ENCODE measurements at regions not wholly inside any gene's neighbourhood (a gene's known extent, or its start where the extent isn't known, plus 50 kb on each side); places are given as distances from the start of the nearest gene placed in this dataset.

DNA sequence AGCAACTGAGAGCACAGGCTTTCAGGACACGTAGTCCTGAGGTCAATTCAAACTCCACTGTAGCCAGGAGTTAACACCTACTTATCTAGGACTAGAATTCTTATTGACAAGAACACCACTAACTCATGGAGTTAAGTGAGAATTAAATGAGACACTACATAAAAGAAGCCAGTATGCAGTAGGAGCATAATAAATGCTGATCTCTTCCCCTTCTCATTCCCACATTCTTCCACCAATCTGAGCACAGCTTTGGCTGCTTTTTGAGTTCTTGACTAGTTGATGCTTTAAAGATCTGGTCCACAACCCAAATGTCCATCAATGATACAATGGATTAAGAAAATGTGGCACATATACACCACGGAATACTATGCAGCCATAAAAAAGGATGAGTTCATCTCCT, 55.2 kb downstream of the TTC32 start:
- DNase-seq, result no peak

DNA sequence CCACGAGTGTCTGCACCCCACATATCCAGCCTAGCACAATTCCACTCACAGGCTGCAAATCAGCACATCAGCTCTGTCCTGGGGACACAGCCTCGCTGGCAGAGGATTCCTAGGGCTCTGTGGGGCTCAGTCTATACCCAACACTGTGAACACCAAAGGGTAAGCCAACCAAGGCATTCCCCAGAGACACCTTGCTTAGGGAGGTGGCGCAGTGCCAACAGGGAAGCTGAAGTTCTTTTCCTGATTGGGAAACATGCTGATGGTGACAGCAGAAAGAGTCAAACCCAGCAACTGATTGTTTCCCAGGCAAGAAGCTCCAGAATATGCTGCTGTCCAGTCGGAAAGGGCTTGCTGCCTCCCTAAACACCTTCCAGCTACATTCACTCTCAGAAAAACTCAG, 55.8 kb downstream of the TTC32 start:
- DNase-seq, result no peak

DNA sequence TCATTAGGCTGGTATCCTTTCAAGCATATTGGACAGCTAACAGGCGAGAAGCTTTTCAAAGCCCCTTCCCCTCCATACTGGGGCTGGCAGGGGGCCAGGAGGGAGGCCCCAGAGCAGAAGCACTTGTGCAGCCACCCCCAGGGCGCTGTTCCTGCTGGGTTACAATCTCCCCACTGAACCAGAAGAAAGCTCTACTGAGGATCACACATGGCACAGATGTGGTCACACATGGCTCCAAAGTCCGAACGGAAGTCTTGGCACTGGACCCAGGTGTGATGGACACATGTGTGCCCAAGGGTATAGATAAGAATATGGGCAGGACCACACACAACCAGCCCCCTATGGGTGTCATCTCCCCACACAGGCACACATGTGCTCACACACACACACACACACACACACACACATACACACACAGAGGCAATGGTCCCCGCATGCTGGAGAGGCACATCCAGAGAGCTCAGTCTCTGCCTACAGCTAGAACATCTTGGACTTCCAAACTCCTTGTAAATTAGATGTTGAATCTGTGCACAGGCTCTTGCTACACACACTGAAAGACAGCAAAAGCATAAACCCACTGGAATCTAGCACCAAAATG, 56.4 kb downstream of the TTC32 start:
- no peak for DNase-seq

- no peak for DNase-seq
Measured at GRCh38 chr2:19844750-19845149, 57.0 kb downstream of the TTC32 start.

- no peak for DNase-seq
Measured at GRCh38 chr2:19843992-19844515, 57.7 kb downstream of the TTC32 start.

GRCh38 chr2:19841918-19842693, 59.7 kb downstream of the TTC32 start:
- DNase-seq, result no peak

DNA sequence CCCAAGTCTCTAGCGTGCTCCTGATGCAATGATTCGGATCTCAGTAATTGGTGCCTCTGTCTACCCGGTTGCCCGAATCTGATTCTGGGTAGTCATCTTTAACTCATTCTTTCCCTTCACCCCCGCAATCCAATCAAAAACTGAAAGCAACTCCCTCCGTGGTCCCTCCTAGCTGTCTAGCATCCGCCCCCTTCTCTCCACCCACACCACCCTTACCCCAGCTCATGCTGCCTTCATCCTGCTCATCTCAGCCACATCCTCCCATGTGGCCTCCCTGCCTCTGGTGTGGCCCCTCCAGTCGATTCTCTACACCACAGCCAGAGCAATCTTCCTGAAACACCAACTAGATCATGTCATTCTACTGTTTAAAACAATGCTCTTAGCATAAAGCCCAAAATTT, 62.3 kb downstream of the TTC32 start:
- no peak for DNase-seq

DNA sequence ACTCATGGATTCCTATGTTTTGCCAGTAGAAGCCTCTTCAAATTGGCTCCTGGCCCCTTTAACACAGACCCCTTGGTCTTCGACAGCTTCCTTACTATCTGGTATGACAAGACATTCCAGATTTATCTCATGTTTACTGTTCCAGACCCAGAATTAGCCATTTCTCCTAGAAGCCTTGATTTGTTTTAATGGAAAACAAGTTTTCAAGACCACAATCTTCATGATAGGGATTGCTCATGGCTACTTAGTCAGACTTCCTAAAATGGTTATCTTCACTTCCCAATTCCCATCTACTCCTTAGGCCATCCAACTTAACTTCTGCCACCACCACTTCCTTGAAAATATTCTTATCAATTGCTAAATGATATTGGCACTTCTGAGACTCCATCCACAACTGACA, 63.2 kb downstream of the TTC32 start:
- DNase-seq, result no peak

GRCh38 chr2:19837235-19837766, 64.5 kb downstream of the TTC32 start:
- no peak for DNase-seq

DNA sequence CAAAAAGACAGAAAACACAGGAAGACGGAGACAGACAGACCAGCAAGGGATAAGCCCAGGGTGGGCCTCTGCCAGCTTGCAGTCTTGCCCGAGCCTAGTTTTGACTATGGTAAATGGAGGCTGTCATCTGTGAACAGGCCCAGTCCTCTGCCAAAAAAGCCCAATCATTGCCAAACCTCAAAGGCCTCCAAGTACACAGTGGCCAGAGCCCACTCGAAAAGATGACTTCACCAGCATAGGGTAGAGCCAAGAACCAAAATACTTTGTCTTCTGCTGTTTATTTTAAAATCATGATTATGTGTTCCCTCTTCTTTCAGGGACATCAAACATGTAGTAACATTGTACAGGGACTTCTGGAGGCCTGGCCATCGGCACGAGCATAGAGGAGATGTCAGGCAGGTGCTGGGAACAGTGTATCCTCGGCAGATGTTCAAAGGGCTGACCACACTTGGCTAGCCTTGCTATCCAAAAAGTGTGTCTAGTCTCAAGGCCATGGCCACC, 66.0 kb downstream of the TTC32 start:
- no peak for DNase-seq

DNA sequence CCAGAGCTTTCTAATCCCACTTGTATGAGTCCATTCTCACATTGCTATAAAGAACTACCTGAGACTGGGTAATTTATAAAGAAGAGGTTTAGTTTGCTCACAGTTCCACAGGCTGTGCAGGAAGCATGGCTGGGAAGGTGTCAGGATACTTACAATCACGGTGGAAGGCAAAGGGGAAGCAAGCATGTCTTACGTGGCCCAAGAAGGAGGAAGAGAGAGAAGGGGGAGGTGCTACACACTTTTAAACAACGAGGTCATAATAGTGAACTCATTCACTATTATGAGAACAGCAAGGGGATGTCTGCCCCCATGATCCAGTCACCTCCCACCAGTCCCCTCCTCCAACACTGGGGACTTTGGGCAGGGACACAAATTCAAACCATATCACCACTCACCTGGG, 67.8 kb downstream of the TTC32 start:
- DNase-seq, result no peak

DNA sequence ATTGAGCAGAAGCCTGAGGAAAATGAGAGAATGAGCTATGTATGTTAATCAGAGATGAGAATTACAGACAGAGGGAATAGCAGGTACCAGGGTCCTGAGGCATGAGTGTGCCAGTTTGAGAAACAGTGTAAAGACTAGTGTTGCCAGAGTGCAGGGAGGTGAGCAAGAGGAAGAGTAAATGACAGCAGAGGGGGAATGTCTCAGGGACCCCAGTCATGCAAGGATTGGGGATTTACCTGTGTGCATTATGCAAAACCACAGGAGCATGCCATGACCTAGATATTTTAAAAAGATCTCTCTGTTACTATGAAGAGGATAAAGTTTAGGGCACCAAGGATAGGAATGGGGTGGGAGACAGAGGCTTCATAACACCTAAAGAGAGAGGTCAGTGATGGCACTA, 72.1 kb downstream of the TTC32 start:
- no peak for DNase-seq

DNA sequence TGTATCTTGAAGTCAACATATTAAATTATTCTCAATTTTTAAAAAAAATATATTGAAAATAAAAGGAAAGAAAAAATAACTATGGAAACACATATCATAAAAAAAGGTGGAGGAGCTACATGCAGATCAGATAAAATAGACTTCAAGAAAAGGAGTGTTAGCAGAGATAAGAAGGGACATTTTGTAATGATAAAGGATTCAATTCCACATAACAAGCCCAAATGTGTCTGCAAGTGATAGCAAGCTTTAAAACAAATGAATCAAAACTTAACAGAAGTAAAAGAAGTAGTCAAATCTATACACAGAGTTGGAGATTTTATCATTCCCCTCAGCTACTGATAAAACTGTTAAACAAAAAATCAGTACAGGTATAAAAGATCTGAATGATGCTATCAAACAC, 74.9 kb downstream of the TTC32 start:
- DNase-seq, result no peak

- no peak for DNase-seq
Measured at GRCh38 chr2:19823507-19823906, 78.3 kb downstream of the TTC32 start.

DNA sequence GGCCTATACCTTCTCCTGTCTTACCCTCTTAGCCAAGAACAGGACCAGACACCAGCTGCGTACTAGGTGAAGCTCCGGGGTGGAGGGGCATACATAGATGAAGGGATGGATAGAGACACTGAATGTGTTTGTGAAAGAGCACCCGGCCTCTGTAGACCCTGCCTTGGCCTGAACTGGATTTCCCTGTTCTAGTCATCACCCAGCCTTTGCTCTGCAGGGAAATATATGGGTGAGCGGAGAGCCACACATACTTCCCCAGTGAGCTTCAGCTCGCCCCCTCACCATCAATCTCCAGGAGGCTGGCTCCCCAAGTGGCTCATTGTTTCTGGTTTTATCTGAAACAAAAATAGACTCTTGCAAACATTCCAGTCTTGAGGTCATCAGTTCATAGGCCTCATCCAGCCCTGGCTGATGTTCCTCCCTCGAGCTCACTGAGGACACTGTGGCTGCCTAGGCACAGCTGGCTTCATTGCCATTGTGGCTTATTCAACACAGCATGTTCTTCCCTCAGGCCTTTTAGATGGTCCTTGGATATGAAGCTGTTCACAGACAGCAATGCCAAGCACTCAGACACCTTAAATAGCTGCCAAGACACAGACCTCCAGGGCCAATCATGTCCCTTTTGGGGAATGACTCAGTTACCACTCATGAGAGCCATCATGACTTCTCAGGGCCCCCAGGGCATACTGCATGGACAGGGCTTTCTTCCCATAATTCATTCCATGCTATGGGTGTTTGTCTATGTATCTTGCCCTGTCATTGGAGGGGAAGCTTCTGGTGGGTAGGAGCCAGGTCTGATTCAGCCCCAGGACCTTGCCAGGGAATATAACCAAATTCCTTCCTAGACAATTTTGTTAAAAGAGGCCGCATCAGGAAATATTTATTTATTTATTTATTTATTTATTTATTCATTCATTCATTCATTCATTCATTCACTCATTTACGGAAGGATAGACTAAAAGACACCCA, 82.4 kb downstream of the TTC32 start:
- no peak for DNase-seq

DNA sequence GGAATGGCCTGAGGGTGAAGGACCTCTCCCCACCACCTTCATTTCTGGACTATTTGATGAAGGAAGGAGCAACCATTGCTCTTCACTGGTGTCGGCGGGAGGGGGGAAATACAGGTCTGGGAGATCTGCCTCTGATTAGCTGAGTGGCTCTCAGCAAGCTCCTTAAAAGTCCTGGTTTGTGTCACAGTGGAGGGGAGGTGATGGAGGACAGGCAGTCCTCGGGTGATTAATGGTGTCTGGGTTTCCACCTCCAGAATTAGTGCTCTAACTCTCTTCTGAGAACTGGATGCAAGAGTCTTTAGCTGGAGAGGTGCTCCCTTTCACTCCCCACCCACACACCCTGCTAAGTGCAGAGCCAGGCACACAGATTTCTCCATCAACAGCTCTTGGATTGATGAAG, 83.2 kb downstream of the TTC32 start:
- DNase-seq, result no peak

DNA sequence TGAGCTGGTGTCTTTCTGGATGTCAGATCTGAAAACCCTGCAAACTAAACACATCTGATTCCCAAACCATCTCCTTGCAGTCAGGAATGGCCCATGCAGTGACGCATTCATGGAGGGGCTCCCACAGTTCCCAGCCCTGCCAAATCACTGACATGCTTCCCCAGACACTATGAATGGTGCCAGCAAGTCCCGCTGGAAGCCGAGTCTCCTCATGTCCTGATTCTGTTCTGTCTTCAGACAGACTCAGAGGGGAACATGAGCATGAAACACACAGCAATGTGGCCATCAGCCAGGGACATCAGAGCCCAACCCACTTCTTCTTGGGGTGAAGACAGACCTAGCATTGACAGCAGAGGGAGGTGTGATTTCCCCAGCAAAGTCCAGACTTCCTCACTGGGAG, 83.7 kb downstream of the TTC32 start:
- no peak for DNase-seq

DNA sequence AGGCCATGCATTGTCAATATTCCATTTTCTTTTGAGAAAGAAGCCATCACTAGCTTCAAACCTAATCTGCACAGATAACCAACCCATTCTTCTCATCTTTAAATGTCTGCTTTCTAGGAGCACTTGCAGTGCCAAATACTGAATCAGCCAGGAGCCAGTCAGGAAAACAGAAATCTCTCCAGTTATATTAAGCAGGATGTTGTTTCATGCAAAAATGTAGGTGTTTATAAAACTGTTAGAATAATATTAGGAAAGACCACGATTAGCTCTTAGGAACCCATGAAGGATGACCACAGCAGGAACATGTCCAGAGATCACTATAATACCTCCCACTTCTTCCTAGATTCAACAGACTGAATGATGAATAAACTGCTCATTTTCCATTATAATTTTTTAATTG, 86.0 kb downstream of the TTC32 start:
- no peak for DNase-seq

DNA sequence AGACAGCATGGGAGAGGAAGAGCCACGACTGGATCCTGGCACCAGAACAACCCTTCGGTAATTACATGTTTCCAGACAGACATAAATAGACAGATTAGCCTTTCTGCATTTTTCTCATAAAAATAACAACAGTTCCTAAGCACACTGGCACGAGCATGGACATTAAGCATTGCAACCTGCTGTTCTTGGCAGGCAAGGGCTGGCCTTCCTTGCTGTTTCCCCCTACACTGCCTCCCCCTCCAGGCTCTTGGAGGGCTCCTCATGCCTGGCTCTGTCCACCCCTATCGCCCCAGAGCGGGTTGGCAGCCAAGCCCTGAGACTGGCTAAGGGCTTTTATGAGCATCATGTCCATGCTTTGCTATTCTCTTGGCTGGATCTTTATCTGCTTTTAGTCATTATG, 89.6 kb downstream of the TTC32 start:
- peak; percentile 70 for DNase-seq

DNA sequence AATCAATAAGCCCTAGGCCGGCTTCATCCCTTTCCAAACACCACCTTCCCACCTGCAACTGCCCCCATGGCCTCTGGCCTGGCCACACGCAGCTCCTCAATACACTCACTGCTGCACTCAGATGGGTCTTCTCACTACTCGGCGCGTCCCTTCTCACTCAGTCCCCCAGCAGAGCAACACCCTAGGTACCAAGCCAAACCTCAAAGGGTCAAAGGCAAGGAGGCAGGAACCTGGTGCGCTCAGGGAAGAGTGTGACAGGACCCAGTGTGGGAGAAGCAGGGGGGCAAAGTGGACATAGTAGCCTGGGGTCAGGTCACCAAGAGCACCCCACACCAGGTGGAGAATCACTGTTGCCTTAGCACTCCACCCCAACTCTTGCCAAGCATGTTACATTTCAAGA, 90.6 kb downstream of the TTC32 start:
- DNase-seq, result no peak

DNA sequence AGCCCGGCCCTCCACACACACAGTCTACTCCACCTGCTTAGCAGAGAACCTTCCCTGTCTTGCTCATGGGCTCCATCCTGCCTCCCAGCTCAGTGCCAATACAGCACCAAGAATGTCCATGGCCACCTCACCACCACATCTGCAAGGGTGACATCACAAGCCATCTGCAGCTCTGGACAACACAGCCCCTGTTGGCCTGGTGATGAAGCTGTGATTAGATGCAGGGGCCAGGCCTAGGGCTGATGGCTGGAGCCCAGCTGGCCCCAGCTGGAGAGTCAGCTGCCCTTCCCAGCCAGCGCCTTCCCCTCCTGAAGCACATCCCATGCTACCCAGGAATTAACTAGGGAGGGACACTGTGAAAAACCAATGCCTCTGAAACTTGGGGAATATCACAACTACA, 91.1 kb downstream of the TTC32 start:
- no peak for DNase-seq

GRCh38 chr2:19810148-19810547, 91.6 kb downstream of the TTC32 start:
- no peak for DNase-seq

DNA sequence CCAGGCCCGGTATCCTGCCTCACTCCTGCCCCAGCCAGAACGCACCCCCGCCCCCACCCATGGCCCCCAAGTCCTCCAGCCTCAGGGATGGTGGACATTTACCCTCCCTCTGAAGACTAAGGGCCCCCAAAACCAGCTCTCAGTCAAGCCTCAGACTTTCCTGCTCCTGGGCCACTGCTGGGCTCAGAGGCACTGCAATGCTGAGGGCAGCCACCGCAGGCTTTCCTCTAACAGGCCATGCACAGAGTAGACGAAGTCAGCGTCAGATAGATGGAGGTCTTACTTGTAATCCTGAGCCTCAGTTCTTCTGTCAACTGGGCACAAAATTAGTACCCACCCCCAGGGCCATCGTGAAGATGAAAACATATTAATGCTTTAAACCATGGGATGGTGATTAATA, 92.6 kb downstream of the TTC32 start:
- no peak for DNase-seq
